SK-N-SH (cell line): ENCODE measurements at regions not wholly inside any gene's neighbourhood (a gene's known extent, or its start where the extent isn't known, plus 50 kb on each side); places are given as distances from the start of the nearest gene placed in this dataset.

ENCODE experiments used
- CTCF ChIA-PET: fragments of 300-600, 350-600 bp; formaldehyde crosslinking; extraction: SDS; loops from one replicate; lab custom pipeline; 2021; lab: Yijun Ruan, JAX
- POLR2A ChIA-PET: fragments of 350-600 bp; sonication (Branson Sonifier 250); formaldehyde crosslinking; extraction: SDS; loops from one replicate; lab custom pipeline; 2020; ENCODE audit warnings: antibody characterized with exemption, inconsistent platforms; lab: Yijun Ruan, JAX
- DNase-seq: peaks from one replicate; pipeline ENCODE4 v3.0.0; 2012
- H2AFZ ChIP-seq: fragments of 200-600 bp; sonication (generic); 2 replicates; pipeline ENCODE4 v1.8.1; 2016; ENCODE audit warnings: antibody characterized with exemption, mild to moderate bottlenecking, low read depth
- H3F3A ChIP-seq: fragments of 200-600 bp; sonication (generic); replicated peaks from 2 replicates; pipeline ENCODE3; 2016; ENCODE audit warnings: antibody characterized with exemption, mild to moderate bottlenecking; ENCODE audit not compliant: insufficient read depth
- H3K27ac ChIP-seq, 2 experiments: fragments of 200-500 bp in 1 of 2; fragments of 200-600 bp in 1 of 2; sonication (Bioruptor generic) in 1 of 2; sonication (generic), shearing (Covaris generic) in 1 of 2; 2 replicates each; pipeline versions ENCODE4 v1.5.1 to v1.6.1; 2014 to 2016; ENCODE audit warnings: low read depth in 2 of 2, inconsistent platforms in 1 of 2, low read length in 1 of 2, mild to moderate bottlenecking in 1 of 2, mixed read lengths in 1 of 2
- H3K27me3 ChIP-seq: fragments of 200-600 bp; sonication (generic), shearing (Covaris generic); 2 replicates; pipeline ENCODE4 v1.6.1; 2016; ENCODE audit warnings: mixed run types; ENCODE audit not compliant: insufficient read depth
- H3K36me3 ChIP-seq, 2 experiments: fragments of 200-500 bp in 1 of 2; fragments of 200-600 bp in 1 of 2; sonication (Bioruptor generic) in 1 of 2; sonication (generic) in 1 of 2; replicated peaks in 1 of 2; 2 replicates each; pipeline versions ENCODE3 to v1.5.1; 2014 to 2016; ENCODE audit warnings: low read length in 1 of 2, mild to moderate bottlenecking in 1 of 2; ENCODE audit not compliant: insufficient read depth in 2 of 2, control insufficient read depth in 1 of 2
- H3K4me1 ChIP-seq, 2 experiments: fragments of 200-500 bp in 1 of 2; fragments of 200-600 bp in 1 of 2; sonication (Bioruptor generic) in 1 of 2; sonication (generic), shearing (Covaris generic) in 1 of 2; 2 replicates each; pipeline versions ENCODE4 v1.5.1 to v1.6.1; 2014 to 2016; ENCODE audit warnings: low read depth in 1 of 2, low read length in 1 of 2, mixed run types in 1 of 2; ENCODE audit not compliant: insufficient read depth in 2 of 2, control insufficient read depth in 1 of 2
- H3K4me2 ChIP-seq: fragments of 200-600 bp; sonication (generic), shearing (Covaris generic); 2 replicates; pipeline ENCODE4 v1.6.1; 2017; ENCODE audit warnings: mixed run types
- H3K4me3 ChIP-seq, 2 experiments: fragments of 200-500 bp in 1 of 2; fragments of 200-600 bp in 1 of 2; sonication (Bioruptor generic) in 1 of 2; sonication (generic), shearing (Covaris generic) in 1 of 2; 2 replicates each; pipeline versions ENCODE4 v1.5.1 to v1.8.1; 2014 to 2016; ENCODE audit warnings: low read depth in 2 of 2, inconsistent platforms in 1 of 2, low read length in 1 of 2, mild to moderate bottlenecking in 1 of 2, mixed read lengths in 1 of 2, moderate library complexity in 1 of 2
- H3K79me2 ChIP-seq: fragments of 200-600 bp; sonication (generic); 2 replicates; pipeline ENCODE4 v1.8.1; 2017; ENCODE audit warnings: mild to moderate bottlenecking; ENCODE audit not compliant: insufficient read depth
- H3K9ac ChIP-seq: fragments of 200-600 bp; sonication (generic); 2 replicates; pipeline ENCODE4 v1.6.1; 2017; ENCODE audit warnings: mixed run types
- H3K9me2 ChIP-seq: fragments of 200-600 bp; sonication (generic); 2 replicates; pipeline ENCODE4 v1.6.1; 2017; ENCODE audit warnings: mixed run types
- H3K9me3 ChIP-seq: fragments of 200-600 bp; sonication (generic); 2 replicates; pipeline ENCODE4 v1.6.1; 2017; ENCODE audit warnings: mixed run types, mild to moderate bottlenecking, moderate library complexity
- H4K20me1 ChIP-seq: fragments of 200-600 bp; sonication (generic); 2 replicates; pipeline ENCODE4 v1.6.1; 2017; ENCODE audit warnings: mild to moderate bottlenecking, mixed run types; ENCODE audit not compliant: insufficient read depth
- CHD2 ChIP-seq: fragments of 150-350 bp; IDR thresholded peaks from 2 replicates; pipeline ENCODE4 v1.6.1; 2018; ENCODE audit warnings: low read length; ENCODE audit not compliant: partially characterized antibody
- ELF1 ChIP-seq: IDR thresholded peaks from 2 replicates; pipeline ENCODE4 v1.4.0; 2012
- EP300 ChIP-seq, 2 experiments: IDR thresholded peaks; 2 replicates each; pipeline versions ENCODE4 v1.4.0 to v1.6.1; 2012; ENCODE audit warnings: borderline replicate concordance in 1 of 2, low read depth in 1 of 2, low read length in 1 of 2
- EZH2phosphoT487 ChIP-seq: fragments of 200-600 bp; sonication (generic); IDR thresholded peaks from 2 replicates; pipeline ENCODE4 v1.6.1; 2017; ENCODE audit warnings: low read depth, mixed run types, mild to moderate bottlenecking, antibody characterized with exemption, moderate library complexity, borderline replicate concordance
- FOXJ3 ChIP-seq: sonication (generic); formaldehyde crosslinking; IDR thresholded peaks from 2 replicates; pipeline ENCODE4 v1.5.1; 2020; ENCODE audit warnings: mild to moderate bottlenecking, missing genetic modification reagents
- FOXM1 ChIP-seq: IDR thresholded peaks from 2 replicates; pipeline ENCODE4 v1.4.0; 2012; ENCODE audit warnings: low read depth, mild to moderate bottlenecking
- GATA2 ChIP-seq: sonication (generic); formaldehyde crosslinking; IDR thresholded peaks from 2 replicates; pipeline ENCODE4 v1.5.0; 2020; ENCODE audit warnings: mild to moderate bottlenecking, missing genetic modification reagents
- MAX ChIP-seq: IDR thresholded peaks from 2 replicates; pipeline ENCODE4 v1.4.0; 2012; ENCODE audit warnings: low read depth
- MXI1 ChIP-seq: IDR thresholded peaks from 2 replicates; pipeline ENCODE4 v1.6.1; 2012; ENCODE audit warnings: mild to moderate bottlenecking, low read depth, low read length, improper control_type of control experiment
- PBX3 ChIP-seq: IDR thresholded peaks from 2 replicates; pipeline ENCODE4; 2012
- RCOR1 ChIP-seq: fragments of 150-350 bp; IDR thresholded peaks from 2 replicates; pipeline ENCODE4 v1.6.1; 2017; ENCODE audit warnings: antibody characterized with exemption, low read length
- RXRA ChIP-seq: IDR thresholded peaks from 2 replicates; pipeline ENCODE4 v1.4.0; 2012; ENCODE audit warnings: low read depth, mild to moderate bottlenecking, borderline replicate concordance
- SIN3A ChIP-seq: IDR thresholded peaks from 2 replicates; pipeline ENCODE4 v1.6.1; 2012; ENCODE audit warnings: low read depth, mild to moderate bottlenecking, low read length, moderate library complexity, borderline replicate concordance
- SMC3 ChIP-seq: IDR thresholded peaks from 2 replicates; pipeline ENCODE4 v1.6.1; 2012; ENCODE audit warnings: low read depth, low read length, improper control_type of control experiment
- TCF12 ChIP-seq: IDR thresholded peaks from 2 replicates; pipeline ENCODE4 v1.4.0; 2012
- TEAD4 ChIP-seq: IDR thresholded peaks from 2 replicates; pipeline ENCODE4 v1.4.0; 2012; ENCODE audit warnings: mild to moderate bottlenecking, borderline replicate concordance; ENCODE audit not compliant: insufficient read depth
- ZBTB33 ChIP-seq: IDR thresholded peaks from 2 replicates; pipeline ENCODE4 v1.4.0; 2012; ENCODE audit warnings: low read depth, borderline replicate concordance
- WGBS: methylation state at CpG from one replicate; pipeline ENCODE4 v1.1.6; 2017; ENCODE audit warnings: low lambda C conversion rate; 5-methylcytosine and 5-hydroxymethylcytosine counted together
- TF ChIP-seq, protein P1 (sequence below): IDR thresholded peaks from 2 replicates; pipeline ENCODE4 v1.4.0; 2012; ENCODE audit warnings: low read depth, borderline replicate concordance
- TF ChIP-seq, protein P2 (sequence below): IDR thresholded peaks from 2 replicates; pipeline ENCODE4 v1.6.1; 2012; ENCODE audit warnings: mild to moderate bottlenecking, low read depth, low read length, moderate library complexity

DNA sequence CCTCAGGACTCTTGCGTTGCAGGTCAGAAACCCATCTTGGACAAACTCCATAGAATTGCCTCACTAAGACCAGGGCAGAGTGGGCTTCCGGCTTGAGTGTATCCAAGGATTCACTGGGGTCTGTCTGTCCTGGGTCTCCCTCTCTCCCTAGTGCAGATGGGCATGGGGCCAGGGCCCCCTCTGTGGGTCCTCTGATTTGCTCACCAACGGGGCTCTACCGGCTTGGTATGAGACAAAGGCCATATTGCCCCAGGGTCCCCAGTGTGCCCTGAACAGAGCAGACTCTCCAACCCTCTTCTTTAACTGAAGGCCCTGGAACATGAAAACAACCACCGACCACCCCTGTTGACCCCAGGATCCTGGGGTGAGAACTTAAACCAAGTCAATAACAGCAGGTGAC lies 68.2 kb upstream of the CHST15 start:
- Histone ChIP-seq H3K9me2 (no peaks in the 10 kb centered on the region), H3K4me3 (no peak overlapping the region), H3K79me2 (no peaks in the 10 kb centered on the region)
- POLR2A ChIA-PET = no interaction called here
- DNase-seq = no peak
- TF ChIP-seq EZH2phosphoT487 (no peak), SMC3 (no peak), MAX (no peak), CHD2 (no peak), RXRA (no peak), TEAD4 (no peak), EP300 (IDR thresholded peaks at IDR 0.05; ENCODE audit: borderline replicate concordance in 1 of 2, low read depth in 1 of 2, low read length in 1 of 2) (no peak), TCF12 (no peak)
- TF ChIP-seq, all 33 proteins: peak for 0
- Histone ChIP-seq H3K27ac (no peak overlapping the region), H4K20me1 (no peaks in the 10 kb centered on the region), H3K4me2 (no peak overlapping the region), H3K9me3 (no peaks in the 10 kb centered on the region), H2AFZ (no peak overlapping the region), H3F3A (no peaks in the 10 kb centered on the region), H3K36me3 (no peaks in the 10 kb centered on the region), H3K9ac (no peak overlapping the region), H3K4me1 (no peaks in the 10 kb centered on the region), H3K27me3 (no peaks in the 10 kb centered on the region)
- CTCF ChIA-PET = no interaction called here
- WGBS = 30% methylated on average over 2 of the region's 5 CpGs

GRCh38 chr10:124160943-124161582 lies 67.7 kb upstream of the CHST15 start:
- H3K4me3 ChIP-seq = no peak overlapping the region

More at GRCh38 chr10:124160943-124161582, 67.7 kb upstream of the CHST15 start:
- no peak for DNase-seq
- Histone ChIP-seq H3K79me2 (no peaks in the 10 kb centered on the region), H3K9me2 (no peaks in the 10 kb centered on the region), H3K27me3 (no peaks in the 10 kb centered on the region), H3F3A (no peaks in the 10 kb centered on the region), H3K4me2 (no peak overlapping the region), H3K9ac (no peak overlapping the region), H4K20me1 (no peaks in the 10 kb centered on the region)
- ChIA-PET CTCF (no interaction called here), POLR2A (no interaction called here)
- no peak for TF ChIP-seq FOXM1
- no peak for TF ChIP-seq FOXJ3
- TF ChIP-seq, protein P1, sequence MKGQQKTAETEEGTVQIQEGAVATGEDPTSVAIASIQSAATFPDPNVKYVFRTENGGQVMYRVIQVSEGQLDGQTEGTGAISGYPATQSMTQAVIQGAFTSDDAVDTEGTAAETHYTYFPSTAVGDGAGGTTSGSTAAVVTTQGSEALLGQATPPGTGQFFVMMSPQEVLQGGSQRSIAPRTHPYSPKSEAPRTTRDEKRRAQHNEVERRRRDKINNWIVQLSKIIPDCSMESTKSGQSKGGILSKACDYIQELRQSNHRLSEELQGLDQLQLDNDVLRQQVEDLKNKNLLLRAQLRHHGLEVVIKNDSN = no peak
- TF ChIP-seq ZBTB33 = no peak
- TF ChIP-seq ELF1 = no peak
- no peak for TF ChIP-seq MAX
- TF ChIP-seq, protein P2, sequence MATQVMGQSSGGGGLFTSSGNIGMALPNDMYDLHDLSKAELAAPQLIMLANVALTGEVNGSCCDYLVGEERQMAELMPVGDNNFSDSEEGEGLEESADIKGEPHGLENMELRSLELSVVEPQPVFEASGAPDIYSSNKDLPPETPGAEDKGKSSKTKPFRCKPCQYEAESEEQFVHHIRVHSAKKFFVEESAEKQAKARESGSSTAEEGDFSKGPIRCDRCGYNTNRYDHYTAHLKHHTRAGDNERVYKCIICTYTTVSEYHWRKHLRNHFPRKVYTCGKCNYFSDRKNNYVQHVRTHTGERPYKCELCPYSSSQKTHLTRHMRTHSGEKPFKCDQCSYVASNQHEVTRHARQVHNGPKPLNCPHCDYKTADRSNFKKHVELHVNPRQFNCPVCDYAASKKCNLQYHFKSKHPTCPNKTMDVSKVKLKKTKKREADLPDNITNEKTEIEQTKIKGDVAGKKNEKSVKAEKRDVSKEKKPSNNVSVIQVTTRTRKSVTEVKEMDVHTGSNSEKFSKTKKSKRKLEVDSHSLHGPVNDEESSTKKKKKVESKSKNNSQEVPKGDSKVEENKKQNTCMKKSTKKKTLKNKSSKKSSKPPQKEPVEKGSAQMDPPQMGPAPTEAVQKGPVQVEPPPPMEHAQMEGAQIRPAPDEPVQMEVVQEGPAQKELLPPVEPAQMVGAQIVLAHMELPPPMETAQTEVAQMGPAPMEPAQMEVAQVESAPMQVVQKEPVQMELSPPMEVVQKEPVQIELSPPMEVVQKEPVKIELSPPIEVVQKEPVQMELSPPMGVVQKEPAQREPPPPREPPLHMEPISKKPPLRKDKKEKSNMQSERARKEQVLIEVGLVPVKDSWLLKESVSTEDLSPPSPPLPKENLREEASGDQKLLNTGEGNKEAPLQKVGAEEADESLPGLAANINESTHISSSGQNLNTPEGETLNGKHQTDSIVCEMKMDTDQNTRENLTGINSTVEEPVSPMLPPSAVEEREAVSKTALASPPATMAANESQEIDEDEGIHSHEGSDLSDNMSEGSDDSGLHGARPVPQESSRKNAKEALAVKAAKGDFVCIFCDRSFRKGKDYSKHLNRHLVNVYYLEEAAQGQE = no peak
- no peak for TF ChIP-seq GATA2 (CRISPR knock-in tag)
- no peak for TF ChIP-seq EZH2phosphoT487
- no peak for TF ChIP-seq SMC3
- no peak for TF ChIP-seq PBX3
- TF ChIP-seq MXI1 = no peak
- TF ChIP-seq RCOR1 = no peak
- no peak for TF ChIP-seq TCF12
- TF ChIP-seq SIN3A = no peak
- TF ChIP-seq, all 33 proteins: peak for 0
- WGBS = 47% methylated on average over 13 of the region's 13 CpGs
- no peaks in the 10 kb centered on the region for H3K4me1 ChIP-seq
- H2AFZ ChIP-seq = no peak overlapping the region
- H3K27ac ChIP-seq = no peak overlapping the region
- no peaks in the 10 kb centered on the region for H3K9me3 ChIP-seq
- no peaks in the 10 kb centered on the region for H3K36me3 ChIP-seq
